PC-9 (cell line): ENCODE measurements at regions not wholly inside any gene's neighbourhood (a gene's known extent, or its start where the extent isn't known, plus 50 kb on each side); places are given as distances from the start of the nearest gene placed in this dataset.

ENCODE experiments used
- BruUV-seq: library from RNA; stranded (reverse); fragments of 400-500 nt; replicated peaks from 2 replicates; lab custom pipeline; 2021; lab: Mats Ljungman, UMichigan
- CTCF ChIA-PET: fragments of 300-600 bp; sonication (Branson Sonifier 250); formaldehyde crosslinking; loops from one replicate; lab custom pipeline; 2022; ENCODE audit warnings: antibody characterized with exemption; lab: Charles Lee
- POLR2A ChIA-PET: fragments of 300-600 bp; sonication (Branson Sonifier 250); formaldehyde crosslinking; loops from one replicate; lab custom pipeline; 2022; ENCODE audit warnings: antibody characterized with exemption; ENCODE audit not compliant: unreplicated experiment; lab: Charles Lee
- DNase-seq, 2 experiments: peaks; one replicate each; pipeline versions ENCODE4 v3.0.0 to v3.0.0-alpha.2; 2015 to 2022; ENCODE audit warnings: mixed read lengths in 1 of 2
- H2AFZ ChIP-seq: fragments of 200-600 bp; sonication (generic); 2 replicates; pipeline ENCODE4 v1.8.1; 2017; ENCODE audit warnings: antibody characterized with exemption
- H3F3A ChIP-seq: fragments of 200-600 bp; sonication (generic); 2 replicates; pipeline ENCODE4 v1.8.1; 2017; ENCODE audit warnings: antibody characterized with exemption, mild to moderate bottlenecking, low read depth; ENCODE audit not compliant: insufficient read depth
- H3K27ac ChIP-seq: fragments of 200-600 bp; sonication (generic); 2 replicates; pipeline ENCODE4 v1.6.1; 2016; ENCODE audit warnings: mixed run types
- H3K27me3 ChIP-seq: fragments of 200-600 bp; sonication (generic); 2 replicates; pipeline ENCODE4 v1.6.1; 2016; ENCODE audit warnings: low read depth, mixed run types; ENCODE audit not compliant: insufficient read depth
- H3K36me3 ChIP-seq: fragments of 200-600 bp; sonication (generic); 2 replicates; pipeline ENCODE4 v1.6.1; 2016; ENCODE audit warnings: low read depth, mixed run types
- H3K4me1 ChIP-seq: fragments of 200-600 bp; sonication (generic); replicated peaks from 2 replicates; pipeline ENCODE4 v1.6.1; 2016; ENCODE audit warnings: mixed run types; ENCODE audit not compliant: insufficient read depth
- H3K4me2 ChIP-seq: fragments of 200-600 bp; sonication (generic); 2 replicates; pipeline ENCODE4 v1.6.1; 2017; ENCODE audit warnings: mixed run types
- H3K4me3 ChIP-seq: fragments of 200-600 bp; sonication (generic); 2 replicates; pipeline ENCODE4 v1.6.1; 2016; ENCODE audit warnings: mixed run types
- H3K79me2 ChIP-seq: fragments of 200-600 bp; sonication (generic); 2 replicates; pipeline ENCODE4 v1.6.1; 2017; ENCODE audit warnings: low read depth, mixed run types
- H3K9me2 ChIP-seq: fragments of 200-600 bp; sonication (generic); 2 replicates; pipeline ENCODE4 v1.8.1; 2017; ENCODE audit warnings: mild to moderate bottlenecking; ENCODE audit not compliant: insufficient read depth
- H3K9me3 ChIP-seq: fragments of 200-600 bp; sonication (generic); 2 replicates; pipeline ENCODE4 v1.8.1; 2016; ENCODE audit warnings: low read depth; ENCODE audit not compliant: insufficient read depth
- H4K20me1 ChIP-seq: fragments of 200-600 bp; sonication (generic); 2 replicates; pipeline ENCODE4 v1.8.1; 2017; ENCODE audit not compliant: insufficient read depth
- CTCF ChIP-seq: fragments of 200-600 bp; sonication (generic); conservative IDR thresholded peaks from 2 replicates; pipeline ENCODE4 v1.6.1; 2017; ENCODE audit warnings: mixed run types, antibody characterized with exemption, mild to moderate bottlenecking, moderate library complexity
- EZH2 ChIP-seq: fragments of 200-600 bp; sonication (generic); IDR thresholded peaks from 2 replicates; pipeline ENCODE4 v1.8.0; 2017; ENCODE audit warnings: antibody characterized with exemption, low read depth
- intact Hi-C: fragments of 100-400 bp; cut with micrococcal nuclease; formaldehyde crosslinking; loops from one replicate; pipeline ENCODE4 v1.10.0; 2022; ENCODE audit not compliant: unreplicated experiment

DNA sequence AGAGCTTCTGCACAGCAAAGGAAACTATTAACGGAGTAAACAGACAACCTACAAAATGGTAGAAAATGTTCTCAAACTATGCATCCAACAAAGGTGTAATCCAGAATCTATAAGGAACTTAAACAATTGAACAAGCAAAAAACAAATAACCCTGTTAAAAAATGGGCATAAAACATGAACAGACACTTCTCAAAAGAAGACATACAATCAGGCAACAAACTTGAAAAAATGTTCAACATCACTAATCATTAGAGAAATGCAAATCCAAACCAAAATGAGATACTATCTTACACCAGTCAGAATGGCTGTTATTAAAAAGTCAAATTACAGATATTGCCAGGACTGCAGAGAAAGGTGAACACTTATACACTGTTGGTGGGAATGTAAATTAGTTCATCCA, 309.6 kb upstream of the KLF3 start:
- Histone ChIP-seq H3K27ac (no peak overlapping the region), H2AFZ (no peak overlapping the region), H3K9me3 (peaks cover 8% of the 10 kb centered on the region; the same call in 1 of the 2 replicates), H3K79me2 (no peaks in the 10 kb centered on the region), H3K9me2 (no peaks in the 10 kb centered on the region), H3F3A (no peaks in the 10 kb centered on the region), H3K4me2 (no peak overlapping the region), H3K36me3 (no peaks in the 10 kb centered on the region), H3K4me3 (no peak overlapping the region), H3K4me1 (no peaks in the 10 kb centered on the region), H4K20me1 (no peaks in the 10 kb centered on the region), H3K27me3 (no peaks in the 10 kb centered on the region)
- no peak for TF ChIP-seq EZH2
- no peak for TF ChIP-seq CTCF
- POLR2A ChIA-PET = interaction anchor here (0.6 kb wide), 1 partner anchor 17 kb away, joined by 7 read pairs; no protein-coding TSS in a partner anchor
- CTCF ChIA-PET = no interaction called here
- BruUV-seq = no TSS peak
- intact Hi-C loops = no loop called here
- DNase-seq = no peak

DNA sequence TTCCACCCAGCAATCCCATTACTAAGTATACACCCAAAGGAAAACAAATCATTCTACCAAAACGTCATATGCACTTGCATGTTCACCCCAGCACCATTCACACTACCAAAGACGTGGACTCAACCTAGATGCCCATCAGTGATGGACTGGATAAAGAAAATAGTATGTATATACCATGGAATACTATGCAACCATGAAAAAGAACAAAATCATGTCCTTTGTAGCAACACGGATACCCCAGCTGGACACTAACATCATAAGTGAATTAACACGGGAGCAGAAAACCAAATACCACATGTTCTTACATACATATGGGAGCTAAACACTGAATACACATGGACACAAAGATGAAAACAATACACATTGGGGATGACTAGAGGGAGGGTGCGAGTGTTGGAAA, 309.1 kb upstream of the KLF3 start:
- Histone ChIP-seq H3K36me3 (no peaks in the 10 kb centered on the region), H3F3A (no peaks in the 10 kb centered on the region), H4K20me1 (no peaks in the 10 kb centered on the region), H3K9me2 (no peaks in the 10 kb centered on the region), H3K4me1 (no peaks in the 10 kb centered on the region), H3K79me2 (no peaks in the 10 kb centered on the region), H2AFZ (no peak overlapping the region), H3K9me3 (peaks cover 8% of the 10 kb centered on the region; the same call in 1 of the 2 replicates), H3K4me3 (no peak overlapping the region), H3K4me2 (no peak overlapping the region), H3K27me3 (no peaks in the 10 kb centered on the region), H3K27ac (no peak overlapping the region)
- ChIA-PET CTCF (no interaction called here), POLR2A (interaction anchor here (0.6 kb wide), 1 partner anchor 18 kb away, joined by 7 read pairs; no protein-coding TSS in a partner anchor)
- intact Hi-C loops = no loop called here
- TF ChIP-seq EZH2 = no peak
- TF ChIP-seq CTCF = no peak
- no TSS peak for BruUV-seq
- DNase-seq = no peak

- H3K9me3 ChIP-seq = peaks cover 5% of the 10 kb centered on the region; the same call in 1 of the 2 replicates
- H3K4me2 ChIP-seq = no peak overlapping the region
- no peak overlapping the region for H2AFZ ChIP-seq
- TF ChIP-seq CTCF (no peak), EZH2 (no peak)
- CTCF ChIA-PET = no interaction called here
- no peaks in the 10 kb centered on the region for H4K20me1 ChIP-seq
- DNase-seq = no peak
- H3K27ac ChIP-seq = no peak overlapping the region
- BruUV-seq = no TSS peak
- H3K36me3 ChIP-seq = no peaks in the 10 kb centered on the region
- no peaks in the 10 kb centered on the region for H3F3A ChIP-seq
- H3K4me3 ChIP-seq = no peak overlapping the region
- no peaks in the 10 kb centered on the region for H3K27me3 ChIP-seq
- POLR2A ChIA-PET = no interaction called here
- intact Hi-C loops = no loop called here
- no peaks in the 10 kb centered on the region for H3K4me1 ChIP-seq
- H3K79me2 ChIP-seq = no peaks in the 10 kb centered on the region
- H3K9me2 ChIP-seq = no peaks in the 10 kb centered on the region
These were observed 307.3 kb upstream of the KLF3 start for GRCh38 chr4:38356686-38357085.
